B cell (primary cell): ENCODE measurements at regions not wholly inside any gene's neighbourhood (a gene's known extent, or its start where the extent isn't known, plus 50 kb on each side); places are given as distances from the start of the nearest gene placed in this dataset.

ENCODE experiments used
- ATAC-seq: fragments of 200-7000 bp; cut with Tn5 transposase; one replicate; pipeline ENCODE4 v1.10.0; 2021; ENCODE audit warnings: low read depth, mild to moderate bottlenecking, moderate number of reproducible peaks, moderate library complexity
- CTCF ChIA-PET: fragments of 350-600 bp; sonication (Branson Sonifier 250); formaldehyde crosslinking; loops from one replicate; lab custom pipeline; 2021; ENCODE audit warnings: antibody characterized with exemption, inconsistent platforms; lab: Charles Lee
- POLR2A ChIA-PET: fragments of 350-600 bp; sonication (Branson Sonifier 250); formaldehyde crosslinking; loops from one replicate; lab custom pipeline; 2021; ENCODE audit warnings: antibody characterized with exemption; lab: Charles Lee
- DNase-seq: peaks from one replicate; pipeline ENCODE4 v3.0.0; 2013
- H2AFZ ChIP-seq: 2 replicates; pipeline ENCODE4 v1.6.1; 2012; ENCODE audit warnings: mild to moderate bottlenecking, low read depth, low read length; ENCODE audit not compliant: insufficient read depth, poor library complexity, severe bottlenecking
- H3K27ac ChIP-seq, 2 donors: 1 replicate in 1 of 2; 2 replicates in 1 of 2; pipeline ENCODE4 v1.5.1; 2012 to 2013; ENCODE audit warnings: low read length in 2 of 2, mild to moderate bottlenecking in 2 of 2, moderate library complexity in 1 of 2
- H3K27me3 ChIP-seq, 4 experiments: fragments of 200-600 bp in 1 of 4; sonication (generic) in 1 of 4; replicated peaks in 1 of 4; 1 replicate in 2 of 4; 2 replicates in 2 of 4; pipeline versions ENCODE4 v1.6.1 to v1.7.0; 2013 to 2016; ENCODE audit warnings: low read length in 3 of 4, mild to moderate bottlenecking in 2 of 4, mixed read lengths in 1 of 4, moderate library complexity in 1 of 4; ENCODE audit not compliant: insufficient read depth in 4 of 4, control insufficient read depth in 3 of 4; ENCODE audit errors: control extremely low read depth in 1 of 4
- H3K36me3 ChIP-seq, 2 experiments: replicated peaks in 1 of 2; 1 replicate in 1 of 2; 2 replicates in 1 of 2; pipeline versions ENCODE4 v1.6.1 to v1.7.1; 2013; ENCODE audit warnings: low read length in 1 of 2; ENCODE audit not compliant: insufficient read depth in 2 of 2, control insufficient read depth in 1 of 2; ENCODE audit errors: control extremely low read depth in 1 of 2, extremely low read depth in 1 of 2
- H3K4me1 ChIP-seq, 2 donors: fragments of 200-600 bp in 1 of 2; sonication (generic) in 1 of 2; 1 replicate in 1 of 2; 2 replicates in 1 of 2; pipeline versions ENCODE4 v1.5.1 to v1.6.1; 2013 to 2017; ENCODE audit warnings: low read length in 2 of 2; ENCODE audit not compliant: control insufficient read depth in 2 of 2, insufficient read depth in 2 of 2
- H3K4me2 ChIP-seq: replicated peaks from 2 replicates; pipeline ENCODE3; 2012; ENCODE audit warnings: mild to moderate bottlenecking, low read depth, low read length; ENCODE audit not compliant: poor library complexity, severe bottlenecking
- H3K4me3 ChIP-seq, 5 experiments: fragments of 200-600 bp in 1 of 5; sonication (generic) in 1 of 5; 1 replicate in 3 of 5; 2 replicates in 2 of 5; pipeline versions ENCODE4 v1.5.1 to v1.7.0; 2011 to 2016; ENCODE audit warnings: low read length in 4 of 5, mild to moderate bottlenecking in 4 of 5, low read depth in 2 of 5, control low read depth in 1 of 5, moderate library complexity in 1 of 5; ENCODE audit not compliant: insufficient read depth in 1 of 5; ENCODE audit errors: control extremely low read depth in 1 of 5, extremely low read depth in 1 of 5
- H3K79me2 ChIP-seq: fragments of 200-600 bp; sonication (generic); one replicate; pipeline ENCODE4 v1.6.0; 2016; ENCODE audit warnings: low read length; ENCODE audit not compliant: control insufficient read depth, insufficient read depth
- H3K9ac ChIP-seq: fragments of 200-600 bp; sonication (generic); 2 replicates; pipeline ENCODE4 v1.6.1; 2017; ENCODE audit warnings: mild to moderate bottlenecking, low read length, moderate library complexity
- H3K9me3 ChIP-seq, 3 donors: one replicate each; pipeline versions ENCODE4 v1.6.1 to v1.7.1; 2013; ENCODE audit warnings: low read length in 2 of 3; ENCODE audit not compliant: control insufficient read depth in 2 of 3, insufficient read depth in 1 of 3; ENCODE audit errors: control extremely low read depth in 1 of 3
- H4K20me1 ChIP-seq: 2 replicates; pipeline ENCODE4 v1.6.0; 2012; ENCODE audit warnings: mild to moderate bottlenecking, low read length; ENCODE audit not compliant: insufficient read depth, control insufficient read depth, poor library complexity, severe bottlenecking
- H3K27ac Mint-ChIP-seq: one replicate; pipeline ENCODE4 v1.8.0; 2021; ENCODE audit warnings: mixed read lengths
- H3K27me3 Mint-ChIP-seq: one replicate; pipeline ENCODE4 v1.8.0; 2021; ENCODE audit warnings: mixed read lengths
- H3K4me1 Mint-ChIP-seq: one replicate; pipeline ENCODE4 v1.8.0; 2021; ENCODE audit warnings: mixed read lengths
- H3K4me3 Mint-ChIP-seq: one replicate; pipeline ENCODE4 v1.8.0; 2021; ENCODE audit warnings: mixed read lengths
- H3K9me3 Mint-ChIP-seq: one replicate; pipeline ENCODE4 v1.8.0; 2022; ENCODE audit warnings: mixed read lengths; ENCODE audit not compliant: insufficient read depth
- CTCF ChIP-seq: fragments of 200-600 bp; IDR thresholded peaks from one replicate; pipeline ENCODE4 v1.8.0; 2022; ENCODE audit warnings: antibody characterized with exemption, mild to moderate bottlenecking
- EZH2 ChIP-seq: IDR thresholded peaks from 2 replicates; pipeline ENCODE4 v1.6.1; 2012; ENCODE audit warnings: borderline replicate concordance, low read depth, mild to moderate bottlenecking, moderate library complexity, low read length; ENCODE audit not compliant: insufficient read depth, poor library complexity, severe bottlenecking
- WGBS: methylation state at CpG from one replicate; pipeline ENCODE4 v1.1.5; 2013; ENCODE audit warnings: missing lambda C conversion rate; ENCODE audit not compliant: insufficient coverage; 5-methylcytosine and 5-hydroxymethylcytosine counted together
- intact Hi-C: fragments of 100-400 bp; cut with micrococcal nuclease; formaldehyde crosslinking; loops from one replicate; pipeline ENCODE4 v1.10.0; 2022

GRCh38 chr1:219778110-219778509 is 150.2 kb downstream of the SLC30A10 start:
- no peaks in the 10 kb centered on the region for H3K27me3 ChIP-seq

GRCh38 chr1:219774386-219774785 is 154.0 kb downstream of the SLC30A10 start:
- DNase-seq, result no peak
- no peaks in the 10 kb centered on the region for H3K36me3 ChIP-seq
- peaks cover 2% of the 10 kb centered on the region for H3K9me3 Mint-ChIP-seq
- H4K20me1 ChIP-seq, result no peaks in the 10 kb centered on the region
- H2AFZ ChIP-seq, result no peak overlapping the region
- no peak overlapping the region for H3K9ac ChIP-seq
- no peaks in the 10 kb centered on the region for H3K4me1 ChIP-seq
- no peak overlapping the region for H3K27ac Mint-ChIP-seq
- intact Hi-C loops, result no loop called here
- peaks cover 4% of the 10 kb centered on the region for H3K27me3 Mint-ChIP-seq
- ATAC-seq, result no peak
- ChIA-PET POLR2A (no interaction called here), CTCF (no interaction called here)
- no peak overlapping the region for H3K27ac ChIP-seq
- no peak overlapping the region for H3K4me3 ChIP-seq
- H3K27me3 ChIP-seq, result no peaks in the 10 kb centered on the region
- H3K9me3 ChIP-seq, result peaks cover 0 to 5% (median 0%) of the 10 kb centered on the region in 3 donors
- WGBS, result 100% methylated on average over 1 of the region's 2 CpGs
- no peak overlapping the region for H3K4me2 ChIP-seq
- no peaks in the 10 kb centered on the region for H3K79me2 ChIP-seq
- H3K4me1 Mint-ChIP-seq, result peaks cover 11% of the 10 kb centered on the region
- no peak overlapping the region for H3K4me3 Mint-ChIP-seq
- TF ChIP-seq CTCF (no peak), EZH2 (no peak)

More at GRCh38 chr1:219778110-219778509, 150.2 kb downstream of the SLC30A10 start:
- H2AFZ ChIP-seq, result no peak overlapping the region
- H3K27me3 Mint-ChIP-seq, result peaks cover 10% of the 10 kb centered on the region
- CTCF ChIA-PET, result no interaction called here
- no peaks in the 10 kb centered on the region for H4K20me1 ChIP-seq
- H3K4me2 ChIP-seq, result no peak overlapping the region
- no peak overlapping the region for H3K4me3 Mint-ChIP-seq
- POLR2A ChIA-PET, result no interaction called here
- no peak overlapping the region for H3K4me3 ChIP-seq
- H3K27ac Mint-ChIP-seq, result no peak overlapping the region
- no peaks in the 10 kb centered on the region for H3K9me3 ChIP-seq
- intact Hi-C loops, result no loop called here
- H3K27ac ChIP-seq, result no peak overlapping the region
- peaks cover 2% of the 10 kb centered on the region for H3K9me3 Mint-ChIP-seq
- no peak for DNase-seq
- no peaks in the 10 kb centered on the region for H3K4me1 ChIP-seq
- H3K79me2 ChIP-seq, result no peaks in the 10 kb centered on the region
- no peak for ATAC-seq
- no peaks in the 10 kb centered on the region for H3K36me3 ChIP-seq
- no peak for TF ChIP-seq CTCF
- no peak for TF ChIP-seq EZH2
- H3K9ac ChIP-seq, result no peak overlapping the region
- no CpG with 5 or more reads among the region's 3 CpGs for WGBS
- peaks cover 10% of the 10 kb centered on the region for H3K4me1 Mint-ChIP-seq
